ENCODE measurements at regions not wholly inside any gene's neighbourhood (a gene's known extent, or its start where the extent isn't known, plus 50 kb on each side); places are given as distances from the start of the nearest gene placed in this dataset.

GRCh38 chr6:121884620-121885019 lies 449.2 kb downstream of the GJA1 start:
- no peak for DNase-seq

- no peak for DNase-seq
These were observed 450.1 kb downstream of the GJA1 start for GRCh38 chr6:121885399-121886152.

GRCh38 chr6:121886223-121886830 lies 450.9 kb downstream of the GJA1 start:
- DNase-seq = no peak

- no peak for DNase-seq
These were observed 452.3 kb downstream of the GJA1 start for GRCh38 chr6:121887724-121888123.

GRCh38 chr6:121890307-121890910 lies 455.0 kb downstream of the GJA1 start:
- DNase-seq = peak; percentile 14

- peak; percentile 77 for DNase-seq
These were observed 460.3 kb downstream of the GJA1 start for GRCh38 chr6:121895731-121896130.

- no peak for DNase-seq
These were observed 460.9 kb downstream of the GJA1 start for GRCh38 chr6:121896363-121896762.

- no peak for DNase-seq
These were observed 461.3 kb downstream of the GJA1 start for GRCh38 chr6:121896771-121897170.

GRCh38 chr6:121897337-121897760 lies 461.9 kb downstream of the GJA1 start:
- no peak for DNase-seq

GRCh38 chr6:121901432-121901831 lies 466.0 kb downstream of the GJA1 start:
- DNase-seq = no peak

GRCh38 chr6:121904559-121904958 lies 469.1 kb downstream of the GJA1 start:
- peak; percentile 48 for DNase-seq

- DNase-seq = no peak
These were observed 477.5 kb downstream of the GJA1 start for GRCh38 chr6:121912905-121913304.

- DNase-seq = no peak
These were observed 481.9 kb downstream of the GJA1 start for GRCh38 chr6:121917263-121917829.

GRCh38 chr6:121917834-121918559 lies 481.5 kb upstream of the HSF2 start:
- no peak for DNase-seq

GRCh38 chr6:121920616-121921015 lies 478.8 kb upstream of the HSF2 start:
- DNase-seq = no peak

- no peak for DNase-seq
These were observed 474.4 kb upstream of the HSF2 start for GRCh38 chr6:121925024-121925423.

- no peak for DNase-seq
These were observed 473.8 kb upstream of the HSF2 start for GRCh38 chr6:121925534-121926255.

- no peak for DNase-seq
These were observed 470.2 kb upstream of the HSF2 start for GRCh38 chr6:121929301-121929700.

- peak; percentile 19 for DNase-seq
These were observed 467.1 kb upstream of the HSF2 start for GRCh38 chr6:121932076-121932991.

- no peak for DNase-seq
These were observed 465.0 kb upstream of the HSF2 start for GRCh38 chr6:121934451-121934850.

- DNase-seq = no peak
These were observed 458.7 kb upstream of the HSF2 start for GRCh38 chr6:121940728-121941127.

Data from NCI-H524 treated with DMSO at 0.1 percent for 48 hours (cell line).